GM10248 (cell line): ENCODE measurements at regions not wholly inside any gene's neighbourhood (a gene's known extent, or its start where the extent isn't known, plus 50 kb on each side); places are given as distances from the start of the nearest gene placed in this dataset.

Experiments
- CTCF ChIA-PET: fragments of 300-600 bp; sonication (Branson Sonifier 250); formaldehyde crosslinking; extraction: SDS; loops from one replicate; lab custom pipeline; 2021; ENCODE audit warnings: antibody characterized with exemption; lab: Yijun Ruan, JAX
- POLR2A ChIA-PET: fragments of 350-650 bp; sonication (Branson Sonifier 250); formaldehyde crosslinking; extraction: SDS; loops from one replicate; lab custom pipeline; 2020; ENCODE audit warnings: antibody characterized with exemption; lab: Yijun Ruan, JAX
- DNase-seq: peaks from one replicate; pipeline ENCODE4 v3.0.0; 2012; ENCODE audit errors: extremely low spot score
- TF ChIP-seq, protein P1 (sequence below): IDR thresholded peaks from 2 replicates; pipeline ENCODE4 v1.5.1; 2012; ENCODE audit warnings: mild to moderate bottlenecking, low read depth; ENCODE audit errors: extremely low read depth, missing control alignments, control extremely low read depth

DNA sequence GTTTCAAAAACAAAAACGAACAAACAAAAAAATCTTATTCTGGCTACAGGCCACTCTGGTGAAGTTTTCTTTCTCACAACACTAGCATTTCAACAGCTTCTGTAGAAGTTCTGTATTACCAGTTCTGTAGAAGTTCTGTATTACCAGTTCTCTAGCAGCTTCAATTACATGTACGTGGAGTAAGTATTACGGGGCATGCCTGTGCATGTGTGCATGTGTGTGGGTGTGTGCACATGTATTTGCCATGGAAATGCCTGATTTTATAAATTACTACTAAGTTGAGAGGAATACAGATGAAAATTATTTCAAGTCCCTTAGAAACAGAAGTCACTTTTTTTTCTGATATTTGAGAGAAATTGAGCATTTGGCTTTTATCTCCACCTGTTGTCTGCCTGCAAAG is 414.2 kb downstream of the FOXO1 start:
- ChIA-PET POLR2A (no interaction called here), CTCF (interaction anchor here (0.8 to 1.2 kb wide), 3 partner anchors 8 to 26 kb away, joined by 3 to 4 read pairs (median 3); no protein-coding TSS in a partner anchor)
- no peak for DNase-seq
- TF ChIP-seq, protein P1, sequence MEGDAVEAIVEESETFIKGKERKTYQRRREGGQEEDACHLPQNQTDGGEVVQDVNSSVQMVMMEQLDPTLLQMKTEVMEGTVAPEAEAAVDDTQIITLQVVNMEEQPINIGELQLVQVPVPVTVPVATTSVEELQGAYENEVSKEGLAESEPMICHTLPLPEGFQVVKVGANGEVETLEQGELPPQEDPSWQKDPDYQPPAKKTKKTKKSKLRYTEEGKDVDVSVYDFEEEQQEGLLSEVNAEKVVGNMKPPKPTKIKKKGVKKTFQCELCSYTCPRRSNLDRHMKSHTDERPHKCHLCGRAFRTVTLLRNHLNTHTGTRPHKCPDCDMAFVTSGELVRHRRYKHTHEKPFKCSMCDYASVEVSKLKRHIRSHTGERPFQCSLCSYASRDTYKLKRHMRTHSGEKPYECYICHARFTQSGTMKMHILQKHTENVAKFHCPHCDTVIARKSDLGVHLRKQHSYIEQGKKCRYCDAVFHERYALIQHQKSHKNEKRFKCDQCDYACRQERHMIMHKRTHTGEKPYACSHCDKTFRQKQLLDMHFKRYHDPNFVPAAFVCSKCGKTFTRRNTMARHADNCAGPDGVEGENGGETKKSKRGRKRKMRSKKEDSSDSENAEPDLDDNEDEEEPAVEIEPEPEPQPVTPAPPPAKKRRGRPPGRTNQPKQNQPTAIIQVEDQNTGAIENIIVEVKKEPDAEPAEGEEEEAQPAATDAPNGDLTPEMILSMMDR, result no peak

- ChIA-PET CTCF (interaction anchor here (1.1 kb wide), 1 partner anchor 10 kb away, joined by 3 read pairs; no protein-coding TSS in a partner anchor), POLR2A (no interaction called here)
- TF ChIP-seq, protein P1, result no peak
- no peak for DNase-seq
These were observed 413.8 kb downstream of the FOXO1 start for GRCh38 chr13:40252676-40253075.

GRCh38 chr13:40254394-40254793 is 412.0 kb downstream of the FOXO1 start:
- CTCF ChIA-PET, result interaction anchor here (1.2 to 1.5 kb wide), 2 partner anchors 48 to 428 kb away, joined by 3 to 4 read pairs; no protein-coding TSS in a partner anchor
- TF ChIP-seq, protein P1, result no peak
- POLR2A ChIA-PET, result no interaction called here
- no peak for DNase-seq

DNA sequence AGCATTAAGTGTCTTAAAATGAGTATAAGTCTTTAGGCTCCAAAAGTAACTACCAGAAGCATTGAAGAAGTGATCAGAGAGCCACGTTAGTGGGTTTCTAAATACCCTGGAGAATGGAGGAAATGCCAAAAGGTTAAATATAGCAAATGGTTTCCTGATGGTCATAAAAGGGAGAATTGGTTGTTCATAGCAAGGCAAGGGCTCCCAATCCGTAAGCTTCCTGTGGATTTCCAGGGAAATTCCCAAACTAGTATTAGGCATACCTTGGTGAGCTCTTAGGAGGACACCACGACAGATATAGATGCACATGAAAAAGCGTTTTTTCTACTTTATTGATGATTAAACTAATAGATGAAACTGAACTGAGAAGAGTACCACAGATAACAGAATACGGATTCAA is 410.9 kb downstream of the FOXO1 start:
- no peak for DNase-seq
- TF ChIP-seq, protein P1, result no peak
- CTCF ChIA-PET, result no interaction called here
- POLR2A ChIA-PET, result no interaction called here

DNA sequence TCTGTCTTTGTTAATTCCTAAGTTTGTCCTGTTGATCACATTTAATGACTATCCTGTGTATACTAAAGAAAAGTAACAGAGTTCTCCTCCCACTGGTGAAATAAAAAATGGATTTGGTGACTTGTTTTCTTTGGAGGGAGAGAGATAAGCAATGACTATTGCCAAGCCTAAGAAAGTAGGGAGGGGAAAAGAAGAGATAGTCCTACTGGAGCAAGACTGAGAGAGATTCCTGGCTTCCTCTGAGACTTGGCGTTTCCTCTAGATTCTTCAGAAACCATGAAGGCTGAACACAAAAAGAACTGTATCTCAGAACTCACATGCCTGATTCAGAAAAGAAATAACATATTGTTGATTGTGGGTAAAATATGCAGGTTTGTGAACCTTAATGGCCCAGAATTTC is 406.5 kb downstream of the FOXO1 start:
- TF ChIP-seq, protein P1, result no peak
- CTCF ChIA-PET, result interaction anchor here (1.5 kb wide), 1 partner anchor 9 kb away, joined by 4 read pairs; no protein-coding TSS in a partner anchor
- DNase-seq, result no peak
- POLR2A ChIA-PET, result no interaction called here

DNA sequence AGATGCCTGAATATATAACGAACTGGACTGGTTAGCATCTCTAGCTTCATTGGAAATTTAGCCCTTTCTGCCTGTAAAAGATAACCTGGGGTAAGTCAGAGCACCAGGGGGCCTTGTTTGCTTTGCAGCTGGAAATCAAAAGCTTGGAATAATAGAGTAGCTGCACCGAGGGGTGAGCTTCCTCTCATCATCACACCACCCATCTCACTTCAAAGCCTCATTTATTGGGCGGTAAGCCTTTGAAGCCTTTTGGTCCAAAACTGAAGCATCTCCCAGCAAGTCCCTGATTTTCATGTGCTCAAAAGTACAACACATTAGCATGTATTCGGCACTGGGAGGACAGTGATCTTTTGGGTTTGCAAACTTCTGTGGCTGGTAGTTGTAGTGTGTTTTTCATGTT is 405.1 kb downstream of the FOXO1 start:
- TF ChIP-seq, protein P1, result no peak
- ChIA-PET POLR2A (no interaction called here), CTCF (interaction anchor here (1.5 kb wide), 1 partner anchor 11 kb away, joined by 4 read pairs; no protein-coding TSS in a partner anchor)
- DNase-seq, result no peak
